Adipocyte (in vitro differentiated cells): ENCODE measurements at regions not wholly inside any gene's neighbourhood (a gene's known extent, or its start where the extent isn't known, plus 50 kb on each side); places are given as distances from the start of the nearest gene placed in this dataset.
"Not testable (repeated sequence)": the region's sequence is repeated elsewhere in the genome, so short reads cannot be mapped to it uniquely, and the experiment has no call there.

ENCODE experiments used
- DNase-seq: peaks from one replicate; pipeline ENCODE4 v3.0.0-alpha.2; 2015; ENCODE audit warnings: low read depth
- H3K27me3 ChIP-seq: replicated peaks from 2 replicates; pipeline ENCODE4 v1.7.0; 2013; ENCODE audit warnings: mild to moderate bottlenecking, low read length, moderate library complexity; ENCODE audit not compliant: control insufficient read depth, insufficient read depth
- H3K36me3 ChIP-seq: 2 replicates; pipeline ENCODE4 v1.7.0; 2013; ENCODE audit warnings: low read length, mild to moderate bottlenecking, moderate library complexity; ENCODE audit not compliant: control insufficient read depth, insufficient read depth, severe bottlenecking
- H3K4me1 ChIP-seq: 2 replicates; pipeline ENCODE4 v1.7.0; 2013; ENCODE audit warnings: mild to moderate bottlenecking, low read length, moderate library complexity; ENCODE audit not compliant: control insufficient read depth, insufficient read depth
- H3K4me3 ChIP-seq: 2 replicates; pipeline ENCODE4 v1.7.0; 2013; ENCODE audit warnings: mild to moderate bottlenecking, low read length, moderate library complexity
- H3K9ac ChIP-seq: 2 replicates; pipeline ENCODE4 v1.7.0; 2013; ENCODE audit warnings: mild to moderate bottlenecking, low read length, moderate library complexity
- H3K9me3 ChIP-seq: 2 replicates; pipeline ENCODE4 v1.7.0; 2013; ENCODE audit warnings: mild to moderate bottlenecking, low read length, moderate library complexity; ENCODE audit not compliant: control insufficient read depth

DNA sequence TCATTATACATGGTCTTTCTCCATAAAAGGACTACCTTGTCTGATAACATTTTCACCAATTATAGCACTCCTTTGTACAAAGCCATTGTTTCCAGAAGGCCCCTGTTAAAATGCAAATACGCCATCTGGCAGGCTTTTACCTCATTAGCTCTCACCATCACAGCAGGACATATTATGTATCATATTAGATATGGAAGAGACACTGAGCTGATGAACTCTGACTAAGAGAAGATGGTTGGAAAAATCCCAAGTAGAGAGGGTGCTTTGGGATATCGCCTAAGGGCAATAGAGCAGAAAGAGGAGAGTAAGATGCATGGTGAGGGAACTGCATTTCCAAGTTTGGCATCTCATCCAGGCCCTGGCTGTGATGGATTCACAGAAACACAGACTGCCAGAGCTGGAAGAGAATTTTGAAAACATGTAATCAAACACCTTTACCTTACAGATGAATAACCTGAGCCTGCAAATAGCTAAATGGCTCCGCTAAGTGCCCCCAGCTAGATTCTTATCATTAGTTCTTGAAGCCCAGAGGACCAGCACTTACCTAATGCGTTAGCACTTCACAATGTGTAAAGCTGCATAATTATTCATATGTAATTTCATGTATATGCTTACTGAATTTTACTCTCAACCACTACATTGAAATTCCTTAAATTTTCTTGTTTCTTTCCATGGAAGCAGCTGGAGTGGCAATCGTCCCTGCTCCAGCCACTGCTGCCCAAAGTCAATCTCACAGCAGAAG, 393.6 kb upstream of the IZUMO3 start:
- Histone ChIP-seq H3K4me3 (no peak overlapping the region), H3K9ac (no peak overlapping the region), H3K27me3 (no peaks in the 10 kb centered on the region), H3K4me1 (no peaks in the 10 kb centered on the region), H3K36me3 (no peaks in the 10 kb centered on the region), H3K9me3 (no peaks in the 10 kb centered on the region)
- no peak for DNase-seq

DNA sequence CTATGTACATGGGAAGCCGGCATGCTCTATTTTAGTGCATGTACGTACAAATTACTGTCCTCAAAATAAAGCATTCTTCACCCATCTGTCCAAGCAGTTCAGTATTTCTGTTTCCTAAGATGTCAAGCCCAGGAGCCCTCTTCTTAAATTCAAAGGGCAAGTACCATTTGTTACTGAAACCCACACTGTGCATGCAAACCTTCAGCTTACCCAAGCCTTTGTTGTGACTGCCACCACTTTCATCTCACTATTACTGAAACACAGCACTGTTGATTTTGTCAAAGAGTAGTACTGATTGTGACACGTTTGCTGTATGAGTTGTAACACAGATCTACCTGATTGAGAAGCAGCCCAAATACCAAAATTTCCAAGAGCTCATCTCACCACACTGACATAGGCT, 390.4 kb upstream of the IZUMO3 start:
- no peaks in the 10 kb centered on the region for H3K9me3 ChIP-seq
- H3K9ac ChIP-seq, result no peak overlapping the region
- no peak overlapping the region for H3K4me3 ChIP-seq
- H3K36me3 ChIP-seq, result no peaks in the 10 kb centered on the region
- DNase-seq, result no peak
- no peaks in the 10 kb centered on the region for H3K4me1 ChIP-seq
- no peaks in the 10 kb centered on the region for H3K27me3 ChIP-seq

DNA sequence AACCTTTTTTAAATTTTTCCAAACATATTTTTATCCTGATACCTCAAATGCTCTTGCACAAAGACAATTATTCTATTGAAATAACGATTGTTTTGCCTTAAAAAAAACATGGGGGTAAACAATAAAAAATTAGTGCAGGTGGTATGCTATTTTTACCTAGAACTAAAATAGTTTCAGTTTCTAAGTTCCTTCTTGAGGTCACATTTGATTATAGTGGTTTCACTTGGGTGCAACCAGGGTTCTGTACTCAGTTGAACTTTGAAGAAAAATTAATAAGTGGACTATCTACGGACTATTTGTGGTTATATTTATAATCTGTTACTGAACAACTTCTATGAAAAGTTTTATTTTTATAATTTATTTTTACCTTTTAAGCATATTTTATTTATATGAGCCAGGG, 387.1 kb upstream of the IZUMO3 start:
- Histone ChIP-seq H3K9ac (no peak overlapping the region), H3K27me3 (no peaks in the 10 kb centered on the region), H3K36me3 (no peaks in the 10 kb centered on the region), H3K4me3 (no peak overlapping the region), H3K9me3 (no peaks in the 10 kb centered on the region), H3K4me1 (no peaks in the 10 kb centered on the region)
- no peak for DNase-seq

DNA sequence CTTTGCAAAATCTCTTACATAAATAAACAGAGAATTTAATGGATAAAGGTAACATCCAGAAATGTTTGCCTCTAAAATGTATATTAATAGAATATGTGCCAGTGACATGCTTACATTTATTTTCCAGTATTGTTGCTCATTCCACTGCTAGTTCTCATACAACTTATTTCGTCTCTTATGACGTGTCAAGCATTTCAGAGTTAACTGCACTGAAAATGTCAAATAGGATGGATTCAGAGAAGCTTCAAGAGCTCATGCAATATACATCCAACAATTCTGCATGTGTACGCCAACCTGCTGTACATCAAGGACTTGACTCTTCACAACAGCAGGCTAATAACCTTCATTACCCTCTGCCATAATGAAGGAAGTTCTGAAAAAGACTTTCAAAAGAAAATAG, 386.2 kb upstream of the IZUMO3 start:
- Histone ChIP-seq H3K4me1 (no peaks in the 10 kb centered on the region), H3K36me3 (no peaks in the 10 kb centered on the region), H3K27me3 (no peaks in the 10 kb centered on the region), H3K4me3 (no peak overlapping the region), H3K9ac (no peak overlapping the region), H3K9me3 (no peaks in the 10 kb centered on the region)
- no peak for DNase-seq

DNA sequence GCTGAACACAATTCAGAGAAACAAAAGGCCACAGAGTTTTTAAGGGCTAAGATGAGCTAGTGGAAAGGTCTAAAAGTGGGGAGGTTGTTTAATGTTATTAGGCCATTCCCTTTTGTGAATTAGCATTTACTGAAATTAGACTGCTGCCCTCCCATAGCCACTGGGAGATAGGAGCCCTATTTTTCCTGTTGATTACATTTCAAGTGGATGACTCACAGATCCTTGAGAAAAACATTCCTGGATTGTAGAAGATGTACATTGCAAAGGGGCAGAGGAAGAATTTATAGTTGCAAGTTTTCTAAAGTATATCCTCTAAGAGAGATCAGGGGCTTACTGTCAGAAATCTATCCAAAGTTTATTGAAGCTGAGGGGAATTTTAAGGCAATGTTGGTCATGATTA, 367.1 kb upstream of the IZUMO3 start:
- no peaks in the 10 kb centered on the region for H3K9me3 ChIP-seq
- DNase-seq, result no peak
- H3K27me3 ChIP-seq, result no peaks in the 10 kb centered on the region
- H3K36me3 ChIP-seq, result no peaks in the 10 kb centered on the region
- H3K4me1 ChIP-seq, result no peaks in the 10 kb centered on the region
- no peak overlapping the region for H3K9ac ChIP-seq
- H3K4me3 ChIP-seq, result no peak overlapping the region

DNA sequence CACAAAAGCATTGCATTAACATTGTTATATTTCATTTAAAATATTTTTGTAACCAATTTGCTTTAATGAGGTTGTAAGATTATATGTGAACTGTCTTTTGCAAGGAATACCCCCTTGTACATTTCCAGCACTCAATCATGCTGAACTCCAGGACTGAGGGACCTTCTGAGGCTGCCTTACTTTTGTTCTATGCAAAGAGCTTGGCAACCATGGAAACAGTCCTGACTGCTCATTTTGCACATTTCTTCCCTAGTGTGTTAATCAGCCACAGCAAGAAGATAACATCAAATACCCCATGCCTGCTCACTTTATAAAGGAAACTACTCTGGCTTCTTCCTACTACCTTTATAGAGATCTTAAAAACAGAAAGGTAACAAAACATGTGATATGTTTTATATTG, 355.6 kb upstream of the IZUMO3 start:
- no peak overlapping the region for H3K9ac ChIP-seq
- no peak for DNase-seq
- no peaks in the 10 kb centered on the region for H3K4me1 ChIP-seq
- no peaks in the 10 kb centered on the region for H3K27me3 ChIP-seq
- no peaks in the 10 kb centered on the region for H3K9me3 ChIP-seq
- no peak overlapping the region for H3K4me3 ChIP-seq
- H3K36me3 ChIP-seq, result no peaks in the 10 kb centered on the region

DNA sequence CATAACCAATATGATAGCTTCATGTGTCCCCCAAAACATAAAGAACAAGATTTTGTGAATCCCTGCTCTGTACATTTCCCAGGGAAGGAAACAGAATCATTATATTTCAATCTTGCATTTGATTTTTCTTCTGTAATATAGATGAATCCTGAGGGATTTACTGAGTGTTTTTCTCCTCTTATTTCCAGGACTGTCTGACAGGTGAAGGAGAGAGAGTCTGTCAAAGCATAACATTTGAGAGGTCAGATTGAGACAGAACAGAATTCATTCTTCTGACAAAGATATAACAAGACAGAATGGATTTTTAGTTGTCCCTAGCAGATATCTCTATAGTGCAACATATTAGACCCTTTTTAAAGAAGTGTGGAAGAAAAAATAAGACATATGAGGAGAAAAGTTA, 354.5 kb upstream of the IZUMO3 start:
- no peak for DNase-seq
- Histone ChIP-seq H3K27me3 (no peaks in the 10 kb centered on the region), H3K9me3 (no peaks in the 10 kb centered on the region), H3K4me1 (no peaks in the 10 kb centered on the region), H3K4me3 (no peak overlapping the region), H3K9ac (no peak overlapping the region), H3K36me3 (no peaks in the 10 kb centered on the region)

DNA sequence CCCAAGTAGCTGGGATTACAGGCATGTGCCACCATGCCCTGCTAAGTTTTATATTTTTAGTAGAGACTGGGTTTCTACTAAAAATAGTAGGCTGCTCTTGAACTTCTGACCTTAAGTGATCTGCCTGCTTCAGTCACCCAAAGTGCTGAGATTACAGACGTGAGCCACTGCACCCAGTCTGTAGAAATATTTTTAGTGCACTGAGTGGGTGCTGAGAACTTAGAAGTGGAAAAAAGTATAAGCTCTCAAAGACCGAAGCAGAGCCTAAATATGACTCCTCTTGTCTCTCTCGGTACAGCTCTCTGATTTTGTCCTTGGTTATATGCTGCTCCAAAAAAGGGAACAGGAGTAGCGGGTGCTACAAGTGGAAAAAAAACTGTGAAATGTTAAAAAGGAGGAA, 353.8 kb upstream of the IZUMO3 start:
- no peaks in the 10 kb centered on the region for H3K36me3 ChIP-seq
- H3K9ac ChIP-seq, result no peak overlapping the region
- DNase-seq, result no peak
- H3K27me3 ChIP-seq, result no peaks in the 10 kb centered on the region
- no peak overlapping the region for H3K4me3 ChIP-seq
- H3K9me3 ChIP-seq, result no peaks in the 10 kb centered on the region
- no peaks in the 10 kb centered on the region for H3K4me1 ChIP-seq

DNA sequence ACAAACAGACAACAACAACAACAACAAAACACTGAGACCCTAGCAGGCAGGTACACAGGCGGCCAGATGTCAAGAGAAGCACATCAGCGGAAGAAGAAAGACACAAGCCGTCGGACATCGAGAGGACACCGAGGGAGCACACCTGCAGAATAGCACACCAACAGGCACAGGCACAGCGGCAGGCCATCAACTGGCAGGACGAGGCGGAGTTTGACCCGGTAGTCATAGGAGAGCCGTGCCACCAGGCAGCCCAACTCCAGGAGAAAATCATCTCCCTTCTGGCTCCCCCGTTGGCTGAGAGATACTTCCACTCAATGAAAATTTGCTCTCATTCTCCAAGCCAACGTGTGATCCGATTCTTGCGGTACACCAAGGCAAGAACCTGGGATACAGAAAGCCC, 352.1 kb upstream of the IZUMO3 start:
- no peaks in the 10 kb centered on the region for H3K4me1 ChIP-seq
- DNase-seq, result no peak
- H3K9me3 ChIP-seq, result no peaks in the 10 kb centered on the region
- H3K4me3 ChIP-seq, result no peak overlapping the region
- H3K27me3 ChIP-seq, result no peaks in the 10 kb centered on the region
- no peak overlapping the region for H3K9ac ChIP-seq
- H3K36me3 ChIP-seq, result no peaks in the 10 kb centered on the region

DNA sequence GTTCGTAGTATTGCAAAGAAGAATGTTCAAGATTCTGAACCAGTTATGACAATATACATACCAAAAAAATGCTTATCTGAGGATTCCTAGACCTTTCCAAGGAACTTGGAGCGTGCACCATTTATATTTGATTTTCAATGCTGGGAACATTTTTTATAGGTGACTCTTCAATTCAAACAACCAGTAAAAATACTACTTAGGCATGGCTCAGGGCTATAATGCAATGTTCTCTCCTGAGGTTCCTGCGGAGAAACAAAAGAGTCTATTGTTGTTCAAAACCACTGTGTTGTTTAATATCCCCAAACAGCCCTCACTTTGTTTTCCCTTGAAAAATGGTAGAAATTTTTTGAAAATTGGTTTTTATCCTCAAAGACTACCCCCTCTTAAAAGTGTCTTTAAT, 335.7 kb upstream of the IZUMO3 start:
- Histone ChIP-seq H3K9ac (no peak overlapping the region), H3K36me3 (no peaks in the 10 kb centered on the region), H3K4me3 (no peak overlapping the region), H3K27me3 (no peaks in the 10 kb centered on the region), H3K9me3 (no peaks in the 10 kb centered on the region), H3K4me1 (no peaks in the 10 kb centered on the region)
- no peak for DNase-seq

DNA sequence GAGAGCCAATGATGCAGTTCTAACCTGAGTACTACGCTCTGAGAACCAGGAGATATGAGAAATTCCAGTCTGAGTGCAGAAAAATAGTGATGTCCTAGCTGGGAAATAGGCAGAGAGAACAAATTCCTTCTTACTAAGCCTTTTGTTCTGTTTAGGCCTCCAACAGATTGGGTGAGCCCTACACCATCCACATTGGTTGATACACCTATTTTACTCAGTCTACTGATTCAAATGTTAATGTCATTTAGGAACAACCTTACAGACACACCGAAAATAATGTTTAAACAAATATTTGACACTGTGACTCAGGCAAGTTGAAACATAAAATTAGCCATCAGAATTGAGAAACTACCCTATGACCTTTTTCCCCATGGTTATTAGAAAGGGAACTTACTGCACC, 333.9 kb upstream of the IZUMO3 start:
- Histone ChIP-seq H3K36me3 (no peaks in the 10 kb centered on the region), H3K4me1 (no peaks in the 10 kb centered on the region), H3K9me3 (no peaks in the 10 kb centered on the region), H3K27me3 (no peaks in the 10 kb centered on the region), H3K9ac (no peak overlapping the region), H3K4me3 (no peak overlapping the region)
- no peak for DNase-seq

DNA sequence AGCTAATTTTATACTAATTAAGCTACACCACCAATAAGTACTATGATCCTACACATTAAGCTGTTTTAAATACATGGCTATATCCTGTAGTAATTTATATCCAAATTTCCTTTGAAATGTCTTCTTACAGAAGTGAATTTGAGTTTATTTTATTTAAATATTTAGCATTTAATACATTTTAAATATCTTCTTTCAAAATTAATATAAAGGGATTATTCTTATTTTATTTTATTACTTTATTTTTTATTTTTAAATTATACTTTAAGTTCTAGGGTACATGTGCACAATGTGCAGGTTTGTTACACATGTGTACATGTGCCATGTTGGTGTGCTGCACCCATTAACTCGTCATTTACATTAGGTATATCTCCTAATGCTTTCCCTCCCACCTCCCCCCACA, 310.9 kb upstream of the IZUMO3 start:
- H3K36me3 ChIP-seq, H3K9me3 ChIP-seq, H3K9ac ChIP-seq, H3K27me3 ChIP-seq, DNase-seq, H3K4me3 ChIP-seq, H3K4me1 ChIP-seq: not testable (repeated sequence)
